Globus pallidus (tissue), 1 donor: ENCODE measurements at regions not wholly inside any gene's neighbourhood (a gene's known extent, or its start where the extent isn't known, plus 50 kb on each side); places are given as distances from the start of the nearest gene placed in this dataset.
A peak's percentile ranks its signal among the peaks of the same experiment; 100 is the strongest.

Experiments used
- DNase-seq: peaks from one replicate; pipeline ENCODE4 v3.0.0-alpha.2; 2015; ENCODE audit warnings: low spot score

GRCh38 chr12:118608770-118609344, 232.5 kb downstream of the SUDS3 start:
- no peak for DNase-seq

GRCh38 chr12:118611295-118611694, 234.9 kb downstream of the SUDS3 start:
- no peak for DNase-seq

- no peak for DNase-seq
These were observed 235.4 kb downstream of the SUDS3 start for GRCh38 chr12:118611770-118612169.

- DNase-seq, result no peak
These were observed 241.5 kb downstream of the SUDS3 start for GRCh38 chr12:118617611-118618450.

- DNase-seq, result no peak
These were observed 242.3 kb downstream of the SUDS3 start for GRCh38 chr12:118618695-118619094.

GRCh38 chr12:118625050-118625675, 248.8 kb downstream of the SUDS3 start:
- no peak for DNase-seq

- no peak for DNase-seq
These were observed 256.7 kb downstream of the SUDS3 start for GRCh38 chr12:118633071-118633470.

- no peak for DNase-seq
These were observed 258.9 kb downstream of the SUDS3 start for GRCh38 chr12:118635276-118635675.

- DNase-seq, result no peak
These were observed 261.5 kb downstream of the SUDS3 start for GRCh38 chr12:118637767-118638370.

GRCh38 chr12:118641249-118641648, 264.9 kb downstream of the SUDS3 start:
- no peak for DNase-seq

- no peak for DNase-seq
These were observed 268.9 kb downstream of the SUDS3 start for GRCh38 chr12:118645219-118645618.

GRCh38 chr12:118649765-118650585, 273.6 kb downstream of the SUDS3 start:
- DNase-seq, result no peak

- DNase-seq, result no peak
These were observed 274.2 kb downstream of the SUDS3 start for GRCh38 chr12:118650586-118650960.

GRCh38 chr12:118651487-118651886, 275.1 kb downstream of the SUDS3 start:
- no peak for DNase-seq

GRCh38 chr12:118655588-118655987, 279.2 kb downstream of the SUDS3 start:
- no peak for DNase-seq

GRCh38 chr12:118680356-118680963, 300.9 kb upstream of the SRRM4 start:
- no peak for DNase-seq

- DNase-seq, result peak; percentile 17
These were observed 298.7 kb upstream of the SRRM4 start for GRCh38 chr12:118682656-118683055.

GRCh38 chr12:118685983-118686607, 295.2 kb upstream of the SRRM4 start:
- DNase-seq, result no peak

- DNase-seq, result no peak
These were observed 291.5 kb upstream of the SRRM4 start for GRCh38 chr12:118689793-118690192.

GRCh38 chr12:118690506-118690905, 290.8 kb upstream of the SRRM4 start:
- DNase-seq, result no peak
